Endothelial cell of umbilical vein (primary cell): ENCODE measurements at regions not wholly inside any gene's neighbourhood (a gene's known extent, or its start where the extent isn't known, plus 50 kb on each side); places are given as distances from the start of the nearest gene placed in this dataset.

ENCODE experiments used
- BruUV-seq: library from RNA; stranded (reverse); fragments of 400-500 nt; replicated peaks from 2 replicates; lab custom pipeline; 2021; lab: Mats Ljungman, UMichigan
- CTCF ChIA-PET: fragments of 300-600, 350-600 bp; sonication (Branson Sonifier 250); formaldehyde crosslinking; loops from one replicate; lab custom pipeline; 2021; ENCODE audit warnings: antibody characterized with exemption, inconsistent platforms; lab: Charles Lee
- POLR2A ChIA-PET: fragments of 300-600, 350-600 bp; sonication (Branson Sonifier 250); formaldehyde crosslinking; loops from one replicate; lab custom pipeline; 2021; ENCODE audit warnings: antibody characterized with exemption, inconsistent platforms; lab: Charles Lee
- DNase-seq: peaks from one replicate; pipeline ENCODE4 v3.0.0-alpha.2; 2011; ENCODE audit warnings: low read depth, low spot score
- FAIRE-seq: peaks from 2 replicates; lab custom pipeline; 2011; peaks lifted over from hg19 to GRCh38; lab: Jason Lieb, UNC
- H2AFZ ChIP-seq: 2 replicates; pipeline ENCODE4 v1.6.0; 2012; ENCODE audit warnings: low read depth, low read length, control low read depth, inconsistent platforms
- H3K27ac ChIP-seq: 2 replicates; pipeline ENCODE4 v1.5.1; 2011; ENCODE audit warnings: low read depth, mild to moderate bottlenecking, control low read depth, low read length, moderate library complexity; ENCODE audit not compliant: insufficient read depth
- H3K27me3 ChIP-seq, 2 experiments: 2 replicates each; pipeline versions ENCODE4 v1.6.0 to v1.6.1; 2011; ENCODE audit warnings: low read length in 2 of 2, mixed read lengths in 1 of 2; ENCODE audit not compliant: control insufficient read depth in 2 of 2, insufficient read depth in 2 of 2
- H3K36me3 ChIP-seq, 2 experiments: 2 replicates in 1 of 2; 3 replicates in 1 of 2; pipeline ENCODE4 v1.5.1; 2011; ENCODE audit warnings: low read length in 2 of 2, mild to moderate bottlenecking in 1 of 2, moderate library complexity in 1 of 2; ENCODE audit not compliant: control insufficient read depth in 2 of 2, insufficient read depth in 2 of 2; ENCODE audit errors: extremely low read depth in 1 of 2
- H3K4me1 ChIP-seq: 3 replicates; pipeline ENCODE4 v1.5.1; 2011; ENCODE audit warnings: mild to moderate bottlenecking, low read length; ENCODE audit not compliant: control insufficient read depth, insufficient read depth; ENCODE audit errors: extremely low read depth
- H3K4me2 ChIP-seq: 2 replicates; pipeline ENCODE4 v1.6.1; 2011; ENCODE audit warnings: low read length, control low read depth, mixed read lengths; ENCODE audit not compliant: insufficient read depth
- H3K4me3 ChIP-seq, 3 experiments: fragments of 200-600 bp in 1 of 3; sonication (generic), shearing (Covaris generic) in 1 of 3; replicated peaks in 1 of 3; 2 replicates each; pipeline ENCODE4 v1.5.1; 2011 to 2016; ENCODE audit warnings: control low read depth in 3 of 3, low read length in 3 of 3, mild to moderate bottlenecking in 2 of 3, inconsistent platforms in 1 of 3, low read depth in 1 of 3, moderate library complexity in 1 of 3; ENCODE audit not compliant: insufficient read depth in 1 of 3
- H3K79me2 ChIP-seq: 2 replicates; pipeline ENCODE4 v1.6.0; 2012; ENCODE audit warnings: low read length, inconsistent platforms; ENCODE audit not compliant: control insufficient read depth, insufficient read depth
- H3K9ac ChIP-seq: replicated peaks from 2 replicates; pipeline ENCODE3; 2011; ENCODE audit warnings: low read length, control low read depth; ENCODE audit not compliant: insufficient read depth; ENCODE audit errors: extremely low read depth
- H3K9me1 ChIP-seq: replicated peaks from 3 replicates; pipeline ENCODE4 v1.6.0; 2011; ENCODE audit warnings: mild to moderate bottlenecking, low read length; ENCODE audit not compliant: control insufficient read depth, insufficient read depth; ENCODE audit errors: extremely low read depth
- H3K9me3 ChIP-seq: replicated peaks from 2 replicates; pipeline ENCODE4 v1.5.1; 2012; ENCODE audit warnings: low read length, inconsistent platforms; ENCODE audit not compliant: control insufficient read depth, insufficient read depth
- H4K20me1 ChIP-seq: replicated peaks from 2 replicates; pipeline ENCODE3; 2011; ENCODE audit warnings: mild to moderate bottlenecking, low read length; ENCODE audit not compliant: control insufficient read depth, insufficient read depth; ENCODE audit errors: extremely low read depth
- EZH2 ChIP-seq: IDR thresholded peaks from 2 replicates; pipeline ENCODE4 v1.6.1; 2012; ENCODE audit warnings: borderline replicate concordance, low read depth, mild to moderate bottlenecking, moderate library complexity, low read length, inconsistent platforms; ENCODE audit not compliant: severe bottlenecking
- FOS ChIP-seq: IDR thresholded peaks from 2 replicates; pipeline ENCODE4 v1.6.1; 2011; ENCODE audit warnings: mild to moderate bottlenecking, low read length, moderate library complexity, borderline replicate concordance; ENCODE audit not compliant: insufficient read depth
- GATA2 ChIP-seq: IDR thresholded peaks from 2 replicates; pipeline ENCODE4 v1.7.0; 2011; ENCODE audit warnings: low read depth, mild to moderate bottlenecking, moderate library complexity, mixed read lengths, low read length; ENCODE audit not compliant: insufficient read length, insufficient read depth
- JUN ChIP-seq: IDR thresholded peaks from 2 replicates; pipeline ENCODE4 v1.6.1; 2011; ENCODE audit warnings: borderline replicate concordance, low read depth; ENCODE audit not compliant: insufficient read length, insufficient read depth
- MYC ChIP-seq: IDR thresholded peaks from one replicate; pipeline ENCODE4 v1.6.1; 2011; ENCODE audit warnings: mild to moderate bottlenecking, low read depth, low read length
- POLR2A ChIP-seq: IDR thresholded peaks from 2 replicates; pipeline ENCODE4 v1.6.1; 2012; ENCODE audit warnings: low read depth, mild to moderate bottlenecking, control low read depth, low read length
- POLR2AphosphoS5 ChIP-seq: IDR thresholded peaks from 2 replicates; pipeline ENCODE4 v1.6.1; 2012; ENCODE audit warnings: low read depth, mild to moderate bottlenecking, control low read depth, low read length, moderate library complexity; ENCODE audit not compliant: insufficient read depth
- dilution Hi-C: fragments of 300-500 bp; cut with MboI; formaldehyde crosslinking; loops from one replicate; pipeline ENCODE4 v1.15.0; 2019; ENCODE audit warnings: low sequenced_read_pairs; ENCODE audit not compliant: extremely low pct_ligation_motif_present
- intact Hi-C: fragments of 100-400 bp; cut with micrococcal nuclease; formaldehyde crosslinking; loops from one replicate; pipeline ENCODE4 v1.10.0; 2022
- TF ChIP-seq, protein P1 (sequence below): IDR thresholded peaks from 2 replicates; pipeline ENCODE4 v1.6.1; 2011; ENCODE audit not compliant: insufficient read depth, insufficient read length
- TF ChIP-seq, protein P2 (sequence below), 2 donors: IDR thresholded peaks; 1 replicate in 1 of 2; 2 replicates in 1 of 2; pipeline ENCODE4 v1.5.1; 2011; ENCODE audit warnings: low read length in 2 of 2, mild to moderate bottlenecking in 2 of 2, moderate library complexity in 2 of 2, control low read depth in 1 of 2, inconsistent platforms in 1 of 2, low read depth in 1 of 2; ENCODE audit not compliant: insufficient read depth in 1 of 2; ENCODE audit errors: extremely low read depth in 1 of 2

DNA sequence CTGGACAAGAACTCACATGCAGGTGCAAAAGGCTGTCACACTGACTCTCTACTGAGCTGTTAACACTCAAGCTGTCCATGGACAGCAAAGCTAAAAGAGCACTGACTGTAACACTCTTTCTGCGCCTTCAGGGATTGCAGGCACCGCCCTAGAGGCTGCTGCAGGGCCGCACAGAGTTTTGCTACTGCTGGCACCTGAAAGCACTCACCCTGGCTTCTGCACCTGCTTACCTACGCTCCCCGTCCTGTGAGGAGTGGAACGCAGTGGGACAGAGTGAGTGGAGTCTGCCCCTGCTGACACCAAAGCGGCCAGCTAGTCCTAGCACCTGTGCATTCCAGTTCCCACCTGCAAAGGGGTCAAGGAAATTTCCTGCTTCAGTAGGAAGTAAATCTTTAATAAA is 941.3 kb downstream of the DIPK2A start:
- no peak for DNase-seq
- Histone ChIP-seq H3K4me2 (no peak overlapping the region), H3K9me1 (no peaks in the 10 kb centered on the region), H3K36me3 (no peaks in the 10 kb centered on the region), H3K79me2 (no peaks in the 10 kb centered on the region), H3K4me3 (no peak overlapping the region), H2AFZ (no peak overlapping the region), H3K27ac (no peak overlapping the region), H3K4me1 (no peaks in the 10 kb centered on the region), H4K20me1 (no peaks in the 10 kb centered on the region), H3K9me3 (no peaks in the 10 kb centered on the region), H3K9ac (no peak overlapping the region), H3K27me3 (no peaks in the 10 kb centered on the region)
- FAIRE-seq: no peak
- POLR2A ChIA-PET: no interaction called here
- intact Hi-C loops (no loop called here), dilution Hi-C loops (no loop called here)
- CTCF ChIA-PET: no interaction called here
- TF ChIP-seq POLR2AphosphoS5: no peak
- no peak for TF ChIP-seq GATA2
- no TSS peak for BruUV-seq

DNA sequence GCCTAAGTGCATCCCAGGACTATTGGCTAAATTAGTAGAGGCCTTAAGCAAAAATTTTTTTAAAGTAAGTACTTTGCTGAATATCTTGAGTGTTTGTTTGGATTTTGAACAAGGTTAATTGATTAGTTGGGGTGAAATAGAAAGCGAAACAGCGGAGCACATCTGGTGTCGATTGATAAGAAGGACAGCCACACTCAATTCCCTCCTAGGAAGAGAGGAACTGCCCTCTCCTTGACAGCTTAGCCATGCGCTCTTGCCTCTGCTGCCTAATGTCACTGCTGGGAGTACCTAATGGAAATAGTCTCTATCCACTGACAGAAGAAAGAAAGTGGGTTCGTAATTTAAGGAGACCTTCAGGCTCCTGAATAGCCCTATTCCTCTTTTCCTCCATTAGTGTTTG is 943.6 kb downstream of the DIPK2A start:
- Histone ChIP-seq H3K27ac (no peak overlapping the region), H2AFZ (no peak overlapping the region), H3K36me3 (no peaks in the 10 kb centered on the region), H3K9me1 (no peaks in the 10 kb centered on the region), H3K27me3 (no peaks in the 10 kb centered on the region), H3K4me2 (no peak overlapping the region), H3K4me1 (no peaks in the 10 kb centered on the region), H3K9me3 (no peaks in the 10 kb centered on the region), H3K79me2 (no peaks in the 10 kb centered on the region), H3K9ac (no peak overlapping the region), H3K4me3 (no peak overlapping the region), H4K20me1 (no peaks in the 10 kb centered on the region)
- intact Hi-C loops (no loop called here), dilution Hi-C loops (no loop called here)
- DNase-seq (no peak), FAIRE-seq (no peak)
- no TSS peak for BruUV-seq
- POLR2A ChIA-PET: no interaction called here
- CTCF ChIA-PET: no interaction called here
- TF ChIP-seq, protein P1, sequence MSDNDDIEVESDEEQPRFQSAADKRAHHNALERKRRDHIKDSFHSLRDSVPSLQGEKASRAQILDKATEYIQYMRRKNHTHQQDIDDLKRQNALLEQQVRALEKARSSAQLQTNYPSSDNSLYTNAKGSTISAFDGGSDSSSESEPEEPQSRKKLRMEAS: no peak
- no peak for TF ChIP-seq EZH2
- TF ChIP-seq, protein P2, sequence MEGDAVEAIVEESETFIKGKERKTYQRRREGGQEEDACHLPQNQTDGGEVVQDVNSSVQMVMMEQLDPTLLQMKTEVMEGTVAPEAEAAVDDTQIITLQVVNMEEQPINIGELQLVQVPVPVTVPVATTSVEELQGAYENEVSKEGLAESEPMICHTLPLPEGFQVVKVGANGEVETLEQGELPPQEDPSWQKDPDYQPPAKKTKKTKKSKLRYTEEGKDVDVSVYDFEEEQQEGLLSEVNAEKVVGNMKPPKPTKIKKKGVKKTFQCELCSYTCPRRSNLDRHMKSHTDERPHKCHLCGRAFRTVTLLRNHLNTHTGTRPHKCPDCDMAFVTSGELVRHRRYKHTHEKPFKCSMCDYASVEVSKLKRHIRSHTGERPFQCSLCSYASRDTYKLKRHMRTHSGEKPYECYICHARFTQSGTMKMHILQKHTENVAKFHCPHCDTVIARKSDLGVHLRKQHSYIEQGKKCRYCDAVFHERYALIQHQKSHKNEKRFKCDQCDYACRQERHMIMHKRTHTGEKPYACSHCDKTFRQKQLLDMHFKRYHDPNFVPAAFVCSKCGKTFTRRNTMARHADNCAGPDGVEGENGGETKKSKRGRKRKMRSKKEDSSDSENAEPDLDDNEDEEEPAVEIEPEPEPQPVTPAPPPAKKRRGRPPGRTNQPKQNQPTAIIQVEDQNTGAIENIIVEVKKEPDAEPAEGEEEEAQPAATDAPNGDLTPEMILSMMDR (IDR thresholded peaks at IDR 0.05; ENCODE audit: extremely low read depth in 1 of 2, insufficient read depth in 1 of 2, low read depth in 1 of 2, low read length in 2 of 2): no peak
- no peak for TF ChIP-seq POLR2A
- no peak for TF ChIP-seq FOS
- no peak for TF ChIP-seq POLR2AphosphoS5
- no peak for TF ChIP-seq JUN
- TF ChIP-seq GATA2: no peak
- no peak for TF ChIP-seq MYC
